NCI-H226 (cell line): ENCODE measurements at regions not wholly inside any gene's neighbourhood (a gene's known extent, or its start where the extent isn't known, plus 50 kb on each side); places are given as distances from the start of the nearest gene placed in this dataset.

Source experiments
- DNase-seq: peaks from one replicate; pipeline ENCODE4 v3.0.0-alpha.2; 2015

GRCh38 chr17:31702041-31702440 lies 157.0 kb downstream of the COPRS start:
- DNase-seq: no peak

GRCh38 chr17:31700973-31701372 lies 158.1 kb downstream of the COPRS start:
- no peak for DNase-seq

GRCh38 chr17:31699886-31700285 lies 159.2 kb downstream of the COPRS start:
- no peak for DNase-seq

GRCh38 chr17:31699281-31699680 lies 159.8 kb downstream of the COPRS start:
- peak; percentile 17 for DNase-seq

- DNase-seq: no peak
Observed at GRCh38 chr17:31698751-31699150, 160.3 kb downstream of the COPRS start.

- no peak for DNase-seq
Observed at GRCh38 chr17:31697838-31698237, 161.2 kb downstream of the COPRS start.

GRCh38 chr17:31696703-31697325 lies 162.2 kb downstream of the COPRS start:
- no peak for DNase-seq

GRCh38 chr17:31696184-31696602 lies 162.9 kb downstream of the COPRS start:
- no peak for DNase-seq

- no peak for DNase-seq
Observed at GRCh38 chr17:31695456-31696090, 163.5 kb downstream of the COPRS start.

- DNase-seq: no peak
Observed at GRCh38 chr17:31693433-31694220, 165.4 kb downstream of the COPRS start.

- DNase-seq: no peak
Observed at GRCh38 chr17:31692632-31693031, 166.4 kb downstream of the COPRS start.

GRCh38 chr17:31692027-31692426 lies 167.0 kb downstream of the COPRS start:
- no peak for DNase-seq

- no peak for DNase-seq
Observed at GRCh38 chr17:31691251-31691905, 167.7 kb downstream of the COPRS start.

GRCh38 chr17:31690151-31690551 lies 168.9 kb downstream of the COPRS start:
- DNase-seq: no peak

- DNase-seq: peak; percentile 57
Observed at GRCh38 chr17:31688701-31689100, 170.3 kb downstream of the COPRS start.

- DNase-seq: no peak
Observed at GRCh38 chr17:31687505-31688126, 171.4 kb downstream of the COPRS start.

GRCh38 chr17:31686495-31686894 lies 172.5 kb downstream of the COPRS start:
- DNase-seq: no peak

GRCh38 chr17:31684901-31685300 lies 174.1 kb downstream of the COPRS start:
- no peak for DNase-seq

GRCh38 chr17:31680126-31680525 lies 178.9 kb downstream of the COPRS start:
- no peak for DNase-seq

- no peak for DNase-seq
Observed at GRCh38 chr17:31679667-31680066, 179.4 kb downstream of the COPRS start.

GRCh38 chr17:31678431-31678830 lies 180.6 kb downstream of the COPRS start:
- no peak for DNase-seq

GRCh38 chr17:31677681-31678080 lies 181.4 kb downstream of the COPRS start:
- no peak for DNase-seq

GRCh38 chr17:31677036-31677435 lies 182.0 kb downstream of the COPRS start:
- DNase-seq: no peak
